ENCODE measurements at regions not wholly inside any gene's neighbourhood (a gene's known extent, or its start where the extent isn't known, plus 50 kb on each side); places are given as distances from the start of the nearest gene placed in this dataset.

GRCh38 chr4:55175779-55176231, 50.4 kb upstream of the KDR start:
- 0 out of 2 replicates have a peak overlapping the region, but pooled peaks have one; percentile 39 for H2AFZ ChIP-seq (ENCODE audit: low read depth, low read length)
- no peaks in the 10 kb centered on the region for H3K79me2 ChIP-seq (ENCODE audit: low read length)
- H3K4me2 ChIP-seq (ENCODE audit: low read length) = no peak overlapping the region
- no peak overlapping the region for H3K27ac ChIP-seq (ENCODE audit: low read length)
- TF ChIP-seq CTCF (IDR thresholded peaks at IDR 0.05; ENCODE audit: low read depth, low read length) (no peak), EZH2phosphoT487 (IDR thresholded peaks at IDR 0.05; ENCODE audit: low read depth) (no peak)
- H3K36me3 ChIP-seq (replicated peaks; ENCODE audit: low read depth, low read length) = no peaks in the 10 kb centered on the region
- H4K20me1 ChIP-seq (ENCODE audit: insufficient read depth, low read length) = no peaks in the 10 kb centered on the region
- H3K4me1 ChIP-seq (ENCODE audit: low read length) = no peaks in the 10 kb centered on the region
- no peaks in the 10 kb centered on the region for H3K9me3 ChIP-seq (ENCODE audit: insufficient read depth, low read length)
- no peak overlapping the region for H3K4me3 ChIP-seq (ENCODE audit: low read length)
- no peaks in the 10 kb centered on the region for H3K27me3 ChIP-seq (ENCODE audit: low read depth, low read length)
- no peak overlapping the region for H3K9ac ChIP-seq (ENCODE audit: low read length)

GRCh38 chr4:55176497-55176896, 51.1 kb upstream of the KDR start:
- Histone ChIP-seq H2AFZ (ENCODE audit: low read depth, low read length) (no peak overlapping the region), H3K27ac (ENCODE audit: low read length) (no peak overlapping the region), H3K4me2 (ENCODE audit: low read length) (no peak overlapping the region), H3K36me3 (replicated peaks; ENCODE audit: low read depth, low read length) (no peaks in the 10 kb centered on the region), H3K79me2 (ENCODE audit: low read length) (no peaks in the 10 kb centered on the region), H3K9me3 (ENCODE audit: insufficient read depth, low read length) (no peaks in the 10 kb centered on the region), H3K4me3 (ENCODE audit: low read length) (no peak overlapping the region), H3K4me1 (ENCODE audit: low read length) (no peaks in the 10 kb centered on the region), H3K27me3 (ENCODE audit: low read depth, low read length) (no peaks in the 10 kb centered on the region), H3K9ac (ENCODE audit: low read length) (no peak overlapping the region), H4K20me1 (ENCODE audit: insufficient read depth, low read length) (no peaks in the 10 kb centered on the region)
- TF ChIP-seq CTCF (IDR thresholded peaks at IDR 0.05; ENCODE audit: low read depth, low read length) (no peak), EZH2phosphoT487 (IDR thresholded peaks at IDR 0.05; ENCODE audit: low read depth) (no peak)

- Histone ChIP-seq H3K9ac (ENCODE audit: low read length) (no peak overlapping the region), H3K36me3 (replicated peaks; ENCODE audit: low read depth, low read length) (no peaks in the 10 kb centered on the region), H3K79me2 (ENCODE audit: low read length) (no peaks in the 10 kb centered on the region), H3K4me1 (ENCODE audit: low read length) (no peaks in the 10 kb centered on the region), H3K27me3 (ENCODE audit: low read depth, low read length) (no peaks in the 10 kb centered on the region), H4K20me1 (ENCODE audit: insufficient read depth, low read length) (no peaks in the 10 kb centered on the region), H3K27ac (ENCODE audit: low read length) (no peak overlapping the region), H2AFZ (ENCODE audit: low read depth, low read length) (no peak overlapping the region), H3K4me3 (ENCODE audit: low read length) (no peak overlapping the region), H3K4me2 (ENCODE audit: low read length) (no peak overlapping the region), H3K9me3 (ENCODE audit: insufficient read depth, low read length) (no peaks in the 10 kb centered on the region)
- TF ChIP-seq EZH2phosphoT487 (IDR thresholded peaks at IDR 0.05; ENCODE audit: low read depth) (no peak), CTCF (IDR thresholded peaks at IDR 0.05; ENCODE audit: low read depth, low read length) (no peak)
These were observed 52.1 kb upstream of the KDR start for GRCh38 chr4:55177461-55177860.

GRCh38 chr4:55178226-55179005, 53.0 kb upstream of the KDR start:
- H3K4me1 ChIP-seq (ENCODE audit: low read length) = no peaks in the 10 kb centered on the region
- no peaks in the 10 kb centered on the region for H3K9me3 ChIP-seq (ENCODE audit: insufficient read depth, low read length)

More at GRCh38 chr4:55178226-55179005, 53.0 kb upstream of the KDR start:
- H3K4me2 ChIP-seq (ENCODE audit: low read length) = no peak overlapping the region
- no peaks in the 10 kb centered on the region for H3K79me2 ChIP-seq (ENCODE audit: low read length)
- no peak overlapping the region for H3K27ac ChIP-seq (ENCODE audit: low read length)
- no peaks in the 10 kb centered on the region for H3K27me3 ChIP-seq (ENCODE audit: low read depth, low read length)
- H3K4me3 ChIP-seq (ENCODE audit: low read length) = no peak overlapping the region
- H4K20me1 ChIP-seq (ENCODE audit: insufficient read depth, low read length) = no peaks in the 10 kb centered on the region
- TF ChIP-seq CTCF (IDR thresholded peaks at IDR 0.05; ENCODE audit: low read depth, low read length) (no peak), EZH2phosphoT487 (IDR thresholded peaks at IDR 0.05; ENCODE audit: low read depth) (no peak)
- no peak overlapping the region for H3K9ac ChIP-seq (ENCODE audit: low read length)
- H3K36me3 ChIP-seq (replicated peaks; ENCODE audit: low read depth, low read length) = no peaks in the 10 kb centered on the region
- no peak overlapping the region for H2AFZ ChIP-seq (ENCODE audit: low read depth, low read length)

Measured in OCI-LY3 (cell line).